Posterior cingulate gyrus (tissue), 11 donors: ENCODE measurements at regions not wholly inside any gene's neighbourhood (a gene's known extent, or its start where the extent isn't known, plus 50 kb on each side); places are given as distances from the start of the nearest gene placed in this dataset.
"Not testable (repeated sequence)": the region's sequence is repeated elsewhere in the genome, so short reads cannot be mapped to it uniquely, and the experiment has no call there.

Experiments used
- DNase-seq, 10 donors: peaks; one replicate each; pipeline versions ENCODE4 v3.0.0 to v3.0.0-alpha.2; 2020 to 2021; ENCODE audit warnings: mixed read lengths in 3 of 10
- intact Hi-C: fragments of 100-400 bp; cut with DNase I; formaldehyde crosslinking; loops from one replicate; pipeline ENCODE4 v1.15.1; 2023

DNA sequence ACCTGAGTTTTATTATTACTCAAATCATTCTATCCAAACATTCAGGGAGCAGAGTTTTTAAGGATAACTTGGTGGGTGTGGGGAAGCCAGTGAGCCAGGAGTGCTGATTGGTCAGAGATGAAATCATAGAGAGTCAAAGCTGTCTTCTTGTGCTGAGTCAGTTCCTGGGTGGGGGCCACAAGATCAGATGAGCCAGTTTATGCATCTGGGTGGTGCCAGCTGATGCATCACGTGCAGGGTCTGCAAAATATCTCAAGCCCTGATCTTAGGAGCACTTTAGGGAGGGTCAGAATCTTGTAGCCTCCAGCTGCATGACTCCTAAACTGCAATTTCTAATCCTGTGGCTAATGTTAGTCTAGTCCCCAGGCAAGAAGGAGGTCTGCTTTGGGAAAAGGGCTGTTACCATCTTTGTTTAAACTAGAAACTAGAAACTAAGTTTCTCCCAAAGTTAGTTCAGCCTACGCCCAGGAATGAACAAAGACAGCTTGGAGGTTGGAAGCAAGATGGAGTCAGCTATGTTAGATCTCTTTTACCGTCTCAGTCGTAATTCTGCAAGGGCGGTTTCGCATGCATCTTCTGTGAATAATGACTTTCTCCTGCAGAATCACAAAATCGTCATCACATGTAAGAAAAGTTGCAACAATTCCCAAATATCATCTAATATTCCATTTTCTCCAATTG, 97.5 kb downstream of the ZNF664 start:
- intact Hi-C loops, DNase-seq: not testable (repeated sequence)

DNA sequence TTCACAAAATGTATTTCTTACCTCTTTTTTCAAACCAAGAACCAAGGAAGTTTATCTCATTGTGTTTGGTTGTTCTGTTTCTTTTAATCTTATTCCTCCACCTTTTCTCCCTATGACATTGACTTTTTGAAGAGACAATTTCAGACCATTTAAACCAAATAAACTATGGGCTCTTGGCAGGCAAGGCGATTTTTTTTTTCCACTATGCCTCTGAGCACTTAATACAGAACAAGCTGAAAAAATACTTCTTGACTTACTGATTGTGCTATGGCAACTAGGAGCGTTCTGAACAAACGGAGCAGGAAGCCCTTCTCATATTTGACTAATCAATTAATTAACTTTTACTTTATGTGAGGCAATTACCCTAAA, 98.0 kb downstream of the ZNF664 start:
- intact Hi-C loops: no loop called here

DNA sequence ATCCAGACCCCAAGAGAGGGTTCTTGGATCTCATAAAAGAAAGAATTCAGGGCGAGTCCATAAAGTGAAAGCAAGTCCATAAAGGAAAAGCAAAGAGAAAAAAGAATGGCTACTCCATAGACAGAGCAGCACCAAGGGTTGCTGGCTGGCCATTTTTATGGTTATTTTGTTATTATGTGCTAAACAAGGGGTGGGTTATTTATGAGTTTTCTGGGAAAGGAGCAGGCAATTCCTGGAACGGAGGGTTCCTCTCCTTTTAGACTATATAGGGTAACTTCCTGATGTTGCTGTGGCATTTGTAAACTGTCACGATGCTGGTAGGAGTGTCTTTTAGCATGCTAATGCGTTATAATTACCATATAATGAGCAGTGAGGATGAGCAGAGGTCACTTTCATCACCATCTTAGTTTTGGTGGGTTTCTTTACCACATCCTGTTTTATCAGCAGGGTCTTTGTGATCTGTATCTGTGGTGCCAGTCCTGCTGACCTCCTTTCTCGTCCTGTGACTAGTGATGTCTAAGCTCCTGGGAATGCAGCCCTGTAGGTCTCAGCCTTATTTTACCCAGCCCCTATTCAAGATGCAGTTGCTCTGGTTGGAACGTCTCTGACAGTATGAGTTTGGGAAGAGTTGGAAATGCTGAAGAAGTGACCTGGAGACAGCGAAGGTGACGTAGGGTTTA, 100.5 kb downstream of the ZNF664 start:
- no peak for DNase-seq
- intact Hi-C loops: no loop called here

More for the DNA sequence above, 98.0 kb downstream of the ZNF664 start:
- no peak for DNase-seq

GRCh38 chr12:124075841-124076240, 102.8 kb downstream of the ZNF664 start:
- no peak for DNase-seq
- intact Hi-C loops: no loop called here

GRCh38 chr12:124077701-124078100, 104.7 kb downstream of the ZNF664 start:
- intact Hi-C loops: no loop called here
- DNase-seq: no peak

GRCh38 chr12:124078800-124079199, 105.8 kb downstream of the ZNF664 start:
- DNase-seq: no peak
- intact Hi-C loops: no loop called here

DNA sequence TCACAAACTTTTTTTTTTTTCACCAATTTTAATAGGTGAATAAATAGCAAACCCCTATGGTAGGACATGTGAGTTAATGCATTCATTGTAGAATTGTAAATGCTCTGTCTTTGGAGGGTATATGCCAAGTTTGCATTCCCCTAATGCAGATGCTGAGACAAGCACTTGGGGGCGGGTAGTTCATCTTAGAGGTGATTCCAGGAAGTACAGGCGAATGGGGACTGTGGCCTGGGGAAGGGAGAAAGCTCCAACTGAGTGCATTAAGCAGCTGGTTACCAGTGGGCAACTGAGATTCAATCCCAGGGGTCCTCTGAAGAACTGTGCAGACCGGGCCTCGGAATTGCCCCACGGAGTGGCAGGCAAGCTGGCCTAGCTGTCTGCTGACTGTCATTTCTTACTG, 107.6 kb downstream of the ZNF664 start:
- intact Hi-C loops: no loop called here
- no peak for DNase-seq

- intact Hi-C loops: no loop called here
These were observed 109.0 kb downstream of the ZNF664 start for GRCh38 chr12:124082012-124082411.

GRCh38 chr12:124082687-124083086, 109.7 kb downstream of the ZNF664 start:
- intact Hi-C loops: no loop called here
- DNase-seq: no peak

More at GRCh38 chr12:124082012-124082411, 109.0 kb downstream of the ZNF664 start:
- no peak for DNase-seq

DNA sequence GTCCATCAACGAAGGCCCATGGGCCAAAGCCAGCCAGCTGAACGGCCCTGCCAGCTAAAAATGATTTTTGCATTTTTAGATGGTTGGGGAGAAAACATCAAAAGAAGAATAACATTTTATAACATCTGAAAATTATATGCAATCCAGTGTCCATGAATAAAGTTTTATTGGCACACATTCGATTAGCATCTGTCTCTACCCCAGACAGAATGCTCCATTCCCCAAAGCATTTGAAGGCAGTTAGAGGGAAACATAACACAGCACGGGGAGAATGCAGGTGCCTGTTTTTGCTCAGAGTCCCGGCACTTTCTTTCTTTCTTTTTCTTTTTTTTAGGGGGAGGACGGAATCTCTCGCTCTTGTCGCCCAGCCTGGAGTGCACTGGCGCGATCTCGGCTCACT, 110.7 kb downstream of the ZNF664 start:
- intact Hi-C loops: no loop called here
- no peak for DNase-seq

- intact Hi-C loops: no loop called here
- DNase-seq: no peak
These were observed 112.6 kb downstream of the ZNF664 start for GRCh38 chr12:124085419-124086296.

GRCh38 chr12:124086299-124086898, 113.4 kb downstream of the ZNF664 start:
- intact Hi-C loops: no loop called here
- DNase-seq: no peak

DNA sequence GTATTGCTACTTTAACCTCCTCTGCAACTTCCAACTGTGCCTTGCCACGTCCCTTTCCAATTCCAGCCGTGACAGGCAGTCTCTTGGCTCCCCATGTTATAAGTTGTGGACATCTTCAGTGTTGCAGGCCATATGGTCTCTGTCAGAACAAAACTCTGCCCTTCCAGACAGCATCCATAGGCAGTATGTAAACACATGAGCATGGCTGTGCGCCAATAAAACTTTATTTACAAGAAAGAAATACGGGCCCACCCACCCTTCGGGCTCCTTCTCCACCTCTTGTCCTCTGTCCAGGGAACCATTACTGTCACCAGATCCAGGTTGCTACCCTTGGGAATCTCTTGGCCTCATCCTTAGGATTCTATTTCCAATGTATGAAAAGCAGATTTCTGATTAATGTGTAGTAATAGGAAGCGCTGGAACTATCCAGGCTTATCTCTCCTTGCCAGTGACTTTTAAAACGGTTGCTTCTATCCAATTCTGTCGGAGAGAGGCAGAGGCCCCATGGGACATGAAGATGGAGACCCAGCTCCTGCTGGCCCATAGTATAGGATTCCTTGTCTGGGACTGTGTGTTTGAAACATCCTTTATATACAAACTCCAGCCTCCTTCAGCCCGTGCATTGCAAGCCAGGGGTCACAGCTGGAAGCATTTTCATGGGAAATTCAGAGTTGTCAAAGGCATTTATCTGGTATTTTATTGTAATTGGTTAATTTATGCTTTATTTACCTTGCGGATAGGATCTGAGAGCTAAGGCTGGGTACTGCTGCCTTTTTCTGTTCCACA, 114.4 kb downstream of the ZNF664 start:
- intact Hi-C loops: no loop called here
- no peak for DNase-seq

DNA sequence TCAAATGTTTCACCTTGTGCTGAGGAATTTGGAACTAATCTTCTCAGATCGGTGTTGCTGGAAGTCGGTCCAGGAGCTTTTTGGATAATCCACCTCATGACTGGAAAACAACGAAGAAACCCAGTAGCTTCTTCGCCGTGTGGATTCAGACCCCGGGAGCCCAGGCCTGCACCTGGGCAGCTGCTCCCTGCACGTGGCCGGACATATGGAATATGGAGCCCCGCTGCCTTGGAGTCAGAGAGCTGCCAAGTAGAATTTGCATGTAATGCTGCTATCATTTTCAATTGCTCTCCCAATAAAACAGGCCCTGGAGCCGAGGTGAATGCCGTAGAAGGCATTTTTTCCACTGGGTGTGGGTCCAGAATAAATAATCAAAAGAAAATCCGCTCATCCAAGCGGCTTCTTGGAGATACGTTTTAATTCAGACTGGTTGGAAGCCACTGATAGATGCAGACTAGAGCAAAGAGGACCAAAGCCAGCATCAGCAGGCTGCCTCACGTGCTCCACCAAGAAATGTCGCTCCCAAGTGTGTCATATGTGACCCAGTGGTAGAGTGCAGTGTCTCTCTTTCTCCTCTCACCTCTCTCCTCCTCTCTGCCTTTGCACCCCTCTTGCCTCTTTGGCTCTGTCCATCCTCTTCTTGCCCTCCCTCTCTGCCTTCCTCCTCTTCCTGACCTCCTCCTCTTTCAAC, 115.3 kb downstream of the ZNF664 start:
- intact Hi-C loops: no loop called here
- DNase-seq: no peak

DNA sequence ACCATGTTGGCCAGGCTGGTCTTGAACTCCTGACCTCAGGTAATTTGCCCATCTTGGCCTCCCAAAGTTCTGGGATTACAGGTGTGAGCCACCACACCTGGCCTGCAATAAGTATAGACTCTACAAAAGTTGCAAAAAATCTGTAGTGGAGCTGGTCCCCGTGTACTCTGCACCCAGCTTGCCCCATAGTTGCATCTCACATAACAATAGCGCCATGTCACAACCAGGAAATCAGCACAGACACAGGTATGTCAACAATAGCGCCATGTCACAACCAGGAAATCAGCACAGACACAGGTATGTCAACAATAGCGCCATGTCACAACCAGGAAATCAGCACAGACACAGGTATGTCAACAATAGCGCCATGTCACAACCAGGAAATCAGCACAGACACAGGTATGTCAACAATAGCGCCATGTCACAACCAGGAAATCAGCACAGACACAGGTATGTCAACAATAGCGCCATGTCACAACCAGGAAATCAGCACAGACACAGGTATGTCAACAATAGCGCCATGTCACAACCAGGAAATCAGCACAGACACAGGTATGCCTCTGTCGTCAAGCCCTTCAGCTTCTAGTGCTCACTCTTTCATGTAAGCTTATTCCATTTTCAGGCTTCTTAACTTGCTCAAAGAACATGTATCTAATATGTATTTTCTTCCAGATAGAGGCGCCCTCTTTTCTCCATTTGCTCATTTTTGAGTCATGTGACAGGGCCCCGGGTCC, 116.3 kb downstream of the ZNF664 start:
- DNase-seq, intact Hi-C loops: not testable (repeated sequence)

DNA sequence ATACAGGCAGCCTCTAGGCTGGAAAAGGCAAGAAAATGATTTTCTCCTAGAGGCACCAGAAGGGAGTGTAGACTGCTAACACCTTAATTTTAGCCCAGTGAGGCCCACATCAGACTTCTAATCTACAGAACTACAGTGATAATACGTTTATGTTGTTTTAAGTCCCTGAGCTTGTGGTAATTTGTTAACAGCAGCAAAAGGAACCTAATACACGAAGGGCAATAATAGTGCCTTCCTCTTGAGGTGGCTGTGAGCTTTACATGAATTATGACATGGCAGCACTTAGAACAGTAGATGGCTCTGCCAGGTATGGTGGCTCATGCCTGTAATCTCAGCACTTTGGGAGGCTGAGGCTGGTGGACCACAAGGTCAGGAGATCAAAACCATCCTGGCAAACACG, 118.8 kb downstream of the ZNF664 start:
- intact Hi-C loops: no loop called here

GRCh38 chr12:124092532-124092931, 119.5 kb downstream of the ZNF664 start:
- intact Hi-C loops, DNase-seq: not testable (repeated sequence)

More for the DNA sequence above, 118.8 kb downstream of the ZNF664 start:
- DNase-seq: no peak

- intact Hi-C loops: no loop called here
- no peak for DNase-seq
These were observed 120.3 kb downstream of the ZNF664 start for GRCh38 chr12:124093297-124093696.

DNA sequence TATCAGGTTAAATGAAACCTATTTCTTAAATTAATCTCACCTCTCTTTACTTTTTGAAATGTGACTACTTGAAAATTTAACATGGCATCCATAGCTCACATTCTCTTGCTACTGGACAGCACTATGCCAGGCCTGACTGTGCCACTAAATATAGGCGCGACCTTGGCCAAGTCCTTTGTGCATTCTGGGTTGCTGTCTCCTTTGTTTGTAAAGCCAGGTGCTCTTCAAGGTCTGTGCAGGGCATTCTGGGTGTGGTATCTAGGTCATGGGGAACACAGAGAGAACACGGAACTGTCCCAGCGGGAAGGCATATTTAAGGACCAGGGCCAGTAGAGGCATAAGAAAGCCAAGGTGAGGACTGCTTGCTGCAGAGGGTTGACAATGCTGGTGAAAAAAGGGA, 121.2 kb downstream of the ZNF664 start:
- no peak for DNase-seq
- intact Hi-C loops: no loop called here
